GM18508 (cell line): ENCODE measurements at regions not wholly inside any gene's neighbourhood (a gene's known extent, or its start where the extent isn't known, plus 50 kb on each side); places are given as distances from the start of the nearest gene placed in this dataset.

Experiments used
- ATAC-seq: cut with Tn5 transposase; IDR thresholded peaks from one replicate; pipeline ENCODE4 v1.9.1; 2021; ENCODE audit warnings: moderate number of reproducible peaks; ENCODE audit not compliant: insufficient read depth, unreplicated experiment

GRCh38 chr6:91539456-91539855, 952.6 kb upstream of the MAP3K7 start:
- no peak for ATAC-seq

GRCh38 chr6:91538622-91539021, 951.8 kb upstream of the MAP3K7 start:
- ATAC-seq, result no peak

- no peak for ATAC-seq
Measured at GRCh38 chr6:91534614-91535013, 947.7 kb upstream of the MAP3K7 start.

DNA sequence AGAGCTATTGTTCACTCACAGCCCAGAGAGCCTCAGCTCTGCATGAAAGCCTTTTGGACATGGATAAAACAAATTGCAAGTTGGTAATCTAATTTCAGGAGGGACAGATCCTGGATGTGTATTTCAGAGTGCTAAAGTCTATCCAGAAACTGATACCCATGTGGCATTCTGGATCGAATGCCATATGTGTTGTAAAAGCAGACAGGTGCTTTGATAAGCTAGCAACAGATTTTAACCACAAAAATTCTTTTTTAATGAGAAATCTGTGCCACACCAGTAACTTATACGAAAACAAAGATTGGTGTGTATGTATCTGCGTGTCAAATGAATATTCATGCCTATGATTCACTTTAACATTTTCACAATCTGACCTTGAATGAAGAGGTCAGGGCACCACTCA, 936.6 kb upstream of the MAP3K7 start:
- ATAC-seq, result no peak

DNA sequence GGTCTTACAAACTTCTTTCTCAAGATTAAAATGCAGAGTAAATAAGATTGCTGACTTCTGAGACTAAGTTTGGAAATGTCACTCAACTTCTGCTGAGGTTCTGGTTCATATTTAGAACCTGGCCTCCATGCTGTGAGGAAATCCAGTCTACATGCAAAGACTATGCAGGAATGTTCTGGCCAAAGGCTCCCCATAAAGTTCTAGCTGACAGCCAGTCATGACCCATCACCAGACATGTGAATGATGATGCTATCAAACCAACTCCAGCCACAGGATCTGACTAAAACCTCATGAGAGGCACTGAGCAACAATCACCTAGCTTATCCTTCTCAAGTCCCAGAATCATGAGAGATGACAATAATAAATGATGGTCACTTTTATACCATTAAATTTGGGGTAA, 935.1 kb upstream of the MAP3K7 start:
- ATAC-seq, result no peak

DNA sequence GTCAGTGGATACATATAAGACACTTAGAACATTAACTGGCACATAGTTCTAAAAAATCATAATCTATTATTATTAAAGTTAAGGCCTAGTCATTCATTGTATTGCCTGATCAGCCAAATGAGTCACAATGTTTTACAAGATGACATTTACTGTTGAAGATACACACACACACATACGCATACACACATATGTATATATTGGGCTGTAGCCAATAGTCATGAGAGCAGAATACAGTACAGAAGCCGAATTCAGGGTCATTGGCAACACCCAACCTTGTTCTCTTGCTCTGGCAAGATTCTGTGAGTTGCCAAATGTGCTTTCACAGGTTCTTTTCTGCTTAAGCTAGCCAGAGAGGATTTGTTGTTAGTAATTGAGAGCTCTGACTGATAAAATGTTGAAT, 922.8 kb upstream of the MAP3K7 start:
- no peak for ATAC-seq

DNA sequence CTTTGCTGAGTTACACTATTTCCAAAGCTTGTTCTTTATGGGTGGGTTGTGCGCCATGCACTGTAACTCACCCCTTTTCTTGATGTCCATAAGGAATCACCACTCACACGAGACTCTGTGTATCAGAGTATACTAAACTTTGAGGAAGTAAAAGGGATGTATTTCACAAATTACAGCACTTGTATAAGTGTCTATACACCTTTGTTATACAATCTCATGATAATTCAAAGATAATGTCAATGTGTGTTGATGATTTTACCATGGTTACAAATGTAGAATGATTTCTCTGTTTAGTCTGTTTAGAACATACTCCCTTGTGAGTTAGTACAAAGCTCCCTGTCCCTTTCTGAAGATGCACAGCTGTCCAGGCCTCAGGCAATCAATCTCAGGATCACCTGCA, 922.2 kb upstream of the MAP3K7 start:
- no peak for ATAC-seq

DNA sequence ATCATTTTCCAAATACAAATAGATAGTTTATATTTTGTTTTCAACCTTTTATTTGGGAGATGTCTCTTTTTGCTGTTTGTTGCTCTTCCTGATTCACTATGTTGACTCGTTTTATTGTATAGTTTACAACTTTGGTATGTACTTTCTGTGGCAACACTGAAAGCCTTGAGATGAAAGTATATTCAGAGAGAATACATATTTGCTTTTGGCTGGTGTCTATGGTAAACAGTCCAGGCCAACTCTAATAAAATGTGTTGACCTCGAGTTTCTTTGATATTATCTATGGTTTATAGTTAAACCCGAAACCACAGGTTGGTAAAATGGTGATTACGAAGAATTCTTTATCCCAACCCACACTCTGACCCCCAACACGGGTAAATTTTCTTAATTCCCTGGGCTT, 919.6 kb upstream of the MAP3K7 start:
- no peak for ATAC-seq

DNA sequence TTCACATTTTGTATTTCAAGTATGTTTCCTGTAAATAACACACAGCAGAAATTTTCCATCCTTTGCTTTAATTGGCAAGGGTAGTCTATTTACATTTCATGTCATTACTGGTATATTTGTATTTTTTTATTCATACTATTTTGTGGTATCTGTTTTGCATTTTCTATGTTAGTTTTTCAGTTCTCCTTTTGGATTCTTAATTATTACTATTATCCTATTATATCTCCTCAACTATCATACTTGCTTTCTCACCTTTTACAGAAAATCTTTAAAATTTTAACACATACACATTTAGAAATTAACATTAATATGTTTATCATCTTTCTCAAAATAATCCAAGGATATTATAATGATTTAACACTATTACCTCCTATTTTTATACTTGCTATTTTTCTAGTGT, 918.3 kb upstream of the MAP3K7 start:
- no peak for ATAC-seq

GRCh38 chr6:91501930-91502329, 915.1 kb upstream of the MAP3K7 start:
- no peak for ATAC-seq

GRCh38 chr6:91500689-91501303, 913.9 kb upstream of the MAP3K7 start:
- no peak for ATAC-seq

- no peak for ATAC-seq
Measured at GRCh38 chr6:91498576-91498975, 911.7 kb upstream of the MAP3K7 start.

GRCh38 chr6:91497770-91498169, 910.9 kb upstream of the MAP3K7 start:
- no peak for ATAC-seq

DNA sequence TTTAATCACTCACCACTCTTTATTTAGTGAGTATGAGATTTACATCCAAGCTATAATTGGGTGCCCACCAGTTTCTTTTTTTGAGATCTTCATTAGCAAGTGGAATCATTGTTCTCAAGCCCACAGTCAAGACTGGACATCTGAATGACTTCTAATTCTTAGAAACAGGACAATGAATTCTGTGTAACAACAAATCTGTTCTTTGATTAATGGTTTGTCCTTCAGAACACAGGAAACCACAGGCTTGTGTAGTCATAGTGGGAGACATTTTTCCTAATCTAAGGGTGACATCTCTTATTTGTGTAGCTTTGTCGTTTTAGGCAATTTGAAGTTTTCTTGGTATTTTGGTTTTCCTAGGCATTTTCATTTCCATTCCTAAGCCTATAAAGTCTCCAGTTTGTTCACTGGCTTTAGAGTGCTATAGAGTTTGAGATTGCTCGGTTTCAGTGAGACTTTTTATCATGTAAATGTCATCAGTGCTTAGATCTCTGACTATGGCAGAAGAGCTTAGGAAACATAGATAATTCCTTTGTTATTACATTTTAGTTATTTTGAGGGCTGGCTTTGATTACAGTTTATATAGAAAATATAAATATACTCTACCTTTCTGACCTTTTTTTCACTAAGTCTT, 903.9 kb upstream of the MAP3K7 start:
- ATAC-seq, result no peak

- ATAC-seq, result no peak
Measured at GRCh38 chr6:91487696-91488392, 901.0 kb upstream of the MAP3K7 start.

GRCh38 chr6:91486200-91486599, 899.3 kb upstream of the MAP3K7 start:
- peak; percentile 35 for ATAC-seq

DNA sequence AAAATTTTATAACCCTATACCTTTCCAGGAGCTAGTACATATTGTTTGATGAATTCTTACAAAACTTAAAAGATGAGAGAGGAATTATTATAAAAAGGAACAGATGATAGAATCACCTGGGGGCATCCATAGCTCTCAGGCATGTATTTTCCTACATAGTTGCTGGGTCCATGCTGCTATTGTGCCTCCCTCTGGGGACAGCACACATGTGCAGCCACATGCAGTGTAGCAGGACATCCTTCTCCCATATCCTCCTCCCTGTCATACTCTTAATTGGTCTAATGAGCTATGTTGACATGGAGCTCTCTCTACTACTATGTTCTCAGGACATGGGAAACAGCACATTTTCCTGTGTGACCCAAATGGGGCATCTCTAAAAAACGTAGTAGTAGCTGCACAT, 898.2 kb upstream of the MAP3K7 start:
- ATAC-seq, result no peak

DNA sequence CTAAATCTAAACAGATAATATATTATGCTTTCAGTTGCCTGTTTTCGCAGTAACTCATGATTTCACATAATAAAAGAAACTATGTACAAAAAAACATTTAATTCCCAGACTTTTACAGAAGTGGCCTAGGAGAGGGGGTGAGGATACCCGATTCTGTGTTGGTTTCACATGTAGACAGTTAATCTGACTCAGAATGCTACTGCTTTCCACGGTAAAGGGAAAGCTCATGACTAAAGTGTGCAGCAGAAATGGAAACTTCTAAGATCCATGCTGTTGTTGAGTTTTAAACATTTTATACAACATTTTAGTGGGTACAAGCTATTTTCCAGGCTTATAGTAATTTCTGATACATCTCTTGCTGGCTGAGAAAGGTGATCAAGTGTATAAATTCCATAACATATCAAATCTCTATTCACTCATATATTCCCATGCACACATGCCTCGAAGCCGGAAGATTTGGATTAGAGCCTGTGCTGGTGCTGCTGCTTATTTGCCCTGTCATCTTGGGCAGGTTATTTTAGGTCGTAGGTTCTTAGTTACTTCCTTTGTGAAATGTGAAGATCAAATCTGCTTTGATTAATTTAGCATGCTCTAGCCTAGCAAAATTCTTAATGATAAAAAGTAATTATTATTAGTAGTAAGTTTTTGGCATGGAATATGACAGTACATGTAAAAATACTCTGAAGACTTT, 896.7 kb upstream of the MAP3K7 start:
- peak; percentile 29 for ATAC-seq

- peak; percentile 81 for ATAC-seq
Measured at GRCh38 chr6:91482498-91482897, 895.6 kb upstream of the MAP3K7 start.

DNA sequence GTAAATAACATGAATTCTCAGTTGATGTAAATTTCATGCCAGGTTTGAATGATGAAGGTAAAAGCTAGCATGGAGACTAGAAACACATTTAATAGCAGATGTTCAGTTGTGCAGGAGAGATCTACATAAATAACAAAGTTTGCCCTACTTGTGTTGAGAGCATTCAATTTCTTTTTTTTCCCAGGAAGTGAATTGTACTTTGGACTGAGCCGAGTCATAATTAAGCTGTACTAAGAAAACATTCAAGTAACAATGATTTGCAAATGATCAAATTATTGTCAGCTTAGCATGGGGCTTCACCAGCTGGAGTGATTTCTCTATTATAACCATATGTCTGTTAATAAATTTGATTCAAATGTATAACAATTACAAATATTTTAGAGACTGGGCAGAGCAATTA, 893.5 kb upstream of the MAP3K7 start:
- ATAC-seq, result no peak

DNA sequence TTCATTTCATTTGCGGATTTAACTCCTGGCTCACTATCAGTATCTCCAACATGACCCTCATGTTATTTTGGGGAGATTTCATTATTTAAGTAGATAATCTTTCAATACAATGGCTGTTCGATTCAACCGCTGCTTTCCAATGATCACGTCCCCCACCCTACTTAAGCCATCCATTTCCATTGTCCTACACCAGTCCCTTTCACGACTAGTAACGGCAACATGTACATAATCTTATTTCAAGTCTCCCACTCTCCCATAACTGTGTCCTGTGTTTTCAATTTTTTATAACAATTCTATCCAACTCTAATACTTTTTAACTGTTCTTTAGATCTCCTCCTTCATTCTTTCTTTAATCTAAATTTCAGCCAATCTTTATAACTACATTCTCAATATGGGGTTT, 890.8 kb upstream of the MAP3K7 start:
- ATAC-seq, result no peak
